Vagina (tissue), 2 donors: ENCODE measurements at regions not wholly inside any gene's neighbourhood (a gene's known extent, or its start where the extent isn't known, plus 50 kb on each side); places are given as distances from the start of the nearest gene placed in this dataset.

Experiments
- DNase-seq, 2 donors: peaks; one replicate each; pipeline ENCODE4 v3.0.0-alpha.2; 2017; ENCODE audit errors: extremely low spot score in 2 of 2
- H3K27ac ChIP-seq: fragments of 200-600 bp; sonication (generic); one replicate; pipeline ENCODE4 v1.5.1; 2019
- H3K27me3 ChIP-seq: fragments of 200-600 bp; sonication (generic); one replicate; pipeline ENCODE4 v1.5.1; 2019
- H3K36me3 ChIP-seq, 2 donors: fragments of 200-600 bp; sonication (generic); one replicate each; pipeline ENCODE4 v1.5.1; 2017 to 2019
- H3K4me1 ChIP-seq: fragments of 200-600 bp; sonication (generic); one replicate; pipeline ENCODE4 v1.5.1; 2019
- H3K4me3 ChIP-seq, 2 donors: fragments of 200-600 bp; sonication (generic); 1 replicate in 1 of 2; 2 replicates in 1 of 2; pipeline ENCODE4 v1.5.1; 2016 to 2019
- H3K9me3 ChIP-seq: fragments of 200-600 bp; sonication (generic); one replicate; pipeline ENCODE4 v1.5.1; 2019
- CTCF ChIP-seq, 3 experiments: fragments of 450-650 bp in 2 of 3; fragments of 200-600 bp in 1 of 3; sonication (generic) in 1 of 3; IDR thresholded peaks; one replicate each; pipeline ENCODE4 v1.5.1; 2017 to 2019; ENCODE audit warnings: antibody characterized with exemption in 3 of 3, mild to moderate bottlenecking in 2 of 3, moderate library complexity in 2 of 3
- POLR2A ChIP-seq, 2 donors: fragments of 450-650 bp; IDR thresholded peaks; one replicate each; pipeline ENCODE4 v1.6.1; 2017; ENCODE audit warnings: antibody characterized with exemption in 2 of 2, mild to moderate bottlenecking in 2 of 2, moderate library complexity in 2 of 2
- POLR2AphosphoS5 ChIP-seq, 2 donors: sonication (generic); formaldehyde crosslinking; IDR thresholded peaks; one replicate each; pipeline ENCODE4 v1.9.0; 2017; ENCODE audit warnings: antibody characterized with exemption in 2 of 2, mild to moderate bottlenecking in 2 of 2, low read depth in 1 of 2; ENCODE audit not compliant: insufficient read depth in 1 of 2
- intact Hi-C: fragments of 100-400 bp; cut with DNase I; formaldehyde crosslinking; loops from one replicate; pipeline ENCODE4 v1.15.1; 2023

- Histone ChIP-seq H3K4me1 (no peaks in the 10 kb centered on the region), H3K9me3 (no peaks in the 10 kb centered on the region), H3K4me3 (no peak overlapping the region), H3K27me3 (no peaks in the 10 kb centered on the region), H3K27ac (no peak overlapping the region), H3K36me3 (no peaks in the 10 kb centered on the region)
- no peak for DNase-seq
- no peak for TF ChIP-seq POLR2AphosphoS5 (IDR thresholded peaks at IDR 0.05; ENCODE audit: insufficient read depth in 1 of 2, low read depth in 1 of 2)
- TF ChIP-seq POLR2A (IDR thresholded peaks at IDR 0.05): no peak
- TF ChIP-seq CTCF (IDR thresholded peaks at IDR 0.05): no peak
- intact Hi-C loops: no loop called here
Observed at GRCh38 chr20:60261333-60261732, 303.1 kb downstream of the CDH26 start.

GRCh38 chr20:60262967-60263603, 304.9 kb downstream of the CDH26 start:
- intact Hi-C loops: no loop called here
- DNase-seq: no peak
- Histone ChIP-seq H3K27me3 (no peaks in the 10 kb centered on the region), H3K4me3 (no peak overlapping the region), H3K9me3 (no peaks in the 10 kb centered on the region), H3K27ac (no peak overlapping the region), H3K36me3 (no peaks in the 10 kb centered on the region), H3K4me1 (no peaks in the 10 kb centered on the region)
- TF ChIP-seq POLR2AphosphoS5 (IDR thresholded peaks at IDR 0.05; ENCODE audit: insufficient read depth in 1 of 2, low read depth in 1 of 2): no peak
- peak in 1 of 3 experiments; percentile 21 for TF ChIP-seq CTCF (IDR thresholded peaks at IDR 0.05)

DNA sequence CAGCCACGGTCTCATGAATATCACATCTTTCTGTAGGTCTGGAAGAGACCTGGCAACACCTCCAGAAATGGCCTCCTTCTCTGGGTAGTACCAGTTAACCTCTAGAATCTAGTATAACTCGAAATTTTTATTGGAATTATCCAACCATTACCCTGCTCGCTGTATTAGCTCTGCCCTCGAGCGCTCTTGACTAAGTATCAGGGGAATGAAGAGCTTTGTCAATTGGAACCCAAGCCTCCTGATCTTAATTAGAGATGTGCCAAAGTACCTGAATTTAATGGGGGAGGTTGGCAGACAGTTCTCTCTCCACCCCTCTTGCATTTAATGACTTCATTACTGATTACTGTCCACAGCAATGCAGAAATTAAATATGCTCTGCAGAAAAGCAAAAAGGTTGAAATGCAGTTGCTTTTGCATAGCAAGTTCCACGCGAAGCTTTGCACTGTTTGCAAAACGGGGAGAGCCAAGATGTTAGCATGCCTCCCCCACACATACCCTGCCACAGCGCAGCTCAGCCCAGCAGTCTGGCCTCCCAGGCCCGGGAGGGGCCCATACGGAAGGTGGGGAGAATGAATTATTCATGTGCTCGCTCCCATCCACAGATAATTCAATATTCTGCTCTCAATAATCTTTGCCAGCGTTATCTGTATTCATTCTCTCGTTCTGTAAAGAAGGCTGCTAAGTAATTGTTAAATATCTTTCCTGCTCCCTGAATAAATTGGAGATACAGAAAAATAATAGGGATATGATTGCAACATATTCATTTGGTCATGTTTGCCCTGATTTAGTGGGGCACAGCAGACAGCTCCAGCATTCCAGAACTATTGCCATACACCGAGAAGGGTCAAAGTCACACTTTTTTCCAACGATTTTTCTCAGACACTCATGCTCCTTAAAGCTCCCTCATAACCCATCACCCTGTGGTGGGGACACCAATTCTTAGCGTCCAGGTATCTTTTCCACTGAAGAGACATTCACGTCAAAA, 305.8 kb downstream of the CDH26 start:
- no peaks in the 10 kb centered on the region for H3K27me3 ChIP-seq
- H3K9me3 ChIP-seq: no peaks in the 10 kb centered on the region
- no peak for DNase-seq

GRCh38 chr20:60266177-60266823, 308.1 kb downstream of the CDH26 start:
- Histone ChIP-seq H3K4me3 (no peak overlapping the region), H3K9me3 (no peaks in the 10 kb centered on the region), H3K4me1 (no peaks in the 10 kb centered on the region), H3K27ac (no peak overlapping the region), H3K27me3 (no peaks in the 10 kb centered on the region), H3K36me3 (no peaks in the 10 kb centered on the region)
- intact Hi-C loops: no loop called here
- no peak for DNase-seq
- TF ChIP-seq POLR2A (IDR thresholded peaks at IDR 0.05) (no peak), CTCF (IDR thresholded peaks at IDR 0.05) (no peak), POLR2AphosphoS5 (IDR thresholded peaks at IDR 0.05; ENCODE audit: insufficient read depth in 1 of 2, low read depth in 1 of 2) (no peak)

More for the DNA sequence above, 305.8 kb downstream of the CDH26 start:
- H3K36me3 ChIP-seq: no peaks in the 10 kb centered on the region
- H3K4me3 ChIP-seq: no peak overlapping the region
- intact Hi-C loops: no loop called here
- no peak for TF ChIP-seq POLR2A (IDR thresholded peaks at IDR 0.05)
- TF ChIP-seq POLR2AphosphoS5 (IDR thresholded peaks at IDR 0.05; ENCODE audit: insufficient read depth in 1 of 2, low read depth in 1 of 2): no peak
- no peak for TF ChIP-seq CTCF (IDR thresholded peaks at IDR 0.05)
- no peaks in the 10 kb centered on the region for H3K4me1 ChIP-seq
- H3K27ac ChIP-seq: no peak overlapping the region
